ENCODE measurements at regions not wholly inside any gene's neighbourhood (a gene's known extent, or its start where the extent isn't known, plus 50 kb on each side); places are given as distances from the start of the nearest gene placed in this dataset.

DNA sequence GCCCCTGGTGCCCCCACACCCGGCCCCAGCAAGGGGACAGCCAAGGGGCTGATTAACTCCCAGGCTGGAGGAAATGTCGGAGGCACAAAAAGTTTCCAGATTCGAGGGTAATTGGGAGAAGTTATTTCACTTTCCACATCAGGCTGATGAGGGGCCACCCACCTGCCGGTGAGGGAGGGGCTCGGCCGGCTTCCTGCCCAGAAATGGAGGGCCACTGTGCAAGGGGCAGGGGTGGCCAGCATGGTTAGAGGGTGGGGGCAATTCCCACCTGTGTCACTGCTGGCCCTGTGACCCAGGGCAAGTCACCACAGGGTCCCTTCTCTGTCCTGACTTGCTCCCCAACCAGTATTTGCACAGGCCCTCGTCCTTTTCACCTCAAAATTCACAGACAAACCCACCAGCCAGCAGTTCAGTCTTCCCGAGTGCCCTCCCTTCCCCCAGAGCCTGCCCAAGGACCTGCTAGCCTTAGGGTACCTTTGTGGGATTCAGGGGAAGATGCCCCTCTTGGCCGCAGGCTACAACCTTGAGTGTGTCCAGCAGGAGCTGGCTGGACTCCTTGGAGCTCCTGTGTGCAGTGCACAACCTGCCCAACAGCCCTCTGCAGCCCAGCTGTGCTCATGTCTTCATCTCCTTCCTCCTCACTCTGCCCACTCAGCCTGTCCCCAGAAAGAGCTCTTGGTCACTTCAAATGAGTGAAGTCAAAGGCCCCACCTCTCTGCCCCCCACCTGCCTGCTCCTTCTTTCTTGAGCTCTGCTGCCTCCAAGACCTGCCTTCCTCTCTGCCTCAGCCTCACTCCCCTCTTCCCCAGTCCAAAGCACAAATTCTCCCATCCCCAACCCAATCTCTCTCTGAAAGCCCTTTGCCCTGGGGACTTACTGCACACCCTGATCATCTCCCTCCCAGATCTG lies 130.5 kb downstream of the BARX1 start:
- no peak for TF ChIP-seq POLR2A (IDR thresholded peaks at IDR 0.05)
- no peak for TF ChIP-seq POLR2AphosphoS5 (IDR thresholded peaks at IDR 0.05)
- TF ChIP-seq, protein P1, sequence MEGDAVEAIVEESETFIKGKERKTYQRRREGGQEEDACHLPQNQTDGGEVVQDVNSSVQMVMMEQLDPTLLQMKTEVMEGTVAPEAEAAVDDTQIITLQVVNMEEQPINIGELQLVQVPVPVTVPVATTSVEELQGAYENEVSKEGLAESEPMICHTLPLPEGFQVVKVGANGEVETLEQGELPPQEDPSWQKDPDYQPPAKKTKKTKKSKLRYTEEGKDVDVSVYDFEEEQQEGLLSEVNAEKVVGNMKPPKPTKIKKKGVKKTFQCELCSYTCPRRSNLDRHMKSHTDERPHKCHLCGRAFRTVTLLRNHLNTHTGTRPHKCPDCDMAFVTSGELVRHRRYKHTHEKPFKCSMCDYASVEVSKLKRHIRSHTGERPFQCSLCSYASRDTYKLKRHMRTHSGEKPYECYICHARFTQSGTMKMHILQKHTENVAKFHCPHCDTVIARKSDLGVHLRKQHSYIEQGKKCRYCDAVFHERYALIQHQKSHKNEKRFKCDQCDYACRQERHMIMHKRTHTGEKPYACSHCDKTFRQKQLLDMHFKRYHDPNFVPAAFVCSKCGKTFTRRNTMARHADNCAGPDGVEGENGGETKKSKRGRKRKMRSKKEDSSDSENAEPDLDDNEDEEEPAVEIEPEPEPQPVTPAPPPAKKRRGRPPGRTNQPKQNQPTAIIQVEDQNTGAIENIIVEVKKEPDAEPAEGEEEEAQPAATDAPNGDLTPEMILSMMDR (IDR thresholded peaks at IDR 0.05) = no peak
- Histone ChIP-seq H3K9me3 (peaks cover 11 to 21% of the 10 kb centered on the region in 2 donors), H3K4me3 (no peak overlapping the region), H3K36me3 (no peaks in the 10 kb centered on the region), H3K4me1 (no peaks in the 10 kb centered on the region), H3K27ac (no peak overlapping the region), H3K27me3 (peaks cover 0 to 45% of the 10 kb centered on the region in 2 donors)
- intact Hi-C loops (cut with DNase I; ENCODE audit: low total_unique reads) = no loop called here
- no peak for DNase-seq (ENCODE audit: low spot score in 2 of 2)

DNA sequence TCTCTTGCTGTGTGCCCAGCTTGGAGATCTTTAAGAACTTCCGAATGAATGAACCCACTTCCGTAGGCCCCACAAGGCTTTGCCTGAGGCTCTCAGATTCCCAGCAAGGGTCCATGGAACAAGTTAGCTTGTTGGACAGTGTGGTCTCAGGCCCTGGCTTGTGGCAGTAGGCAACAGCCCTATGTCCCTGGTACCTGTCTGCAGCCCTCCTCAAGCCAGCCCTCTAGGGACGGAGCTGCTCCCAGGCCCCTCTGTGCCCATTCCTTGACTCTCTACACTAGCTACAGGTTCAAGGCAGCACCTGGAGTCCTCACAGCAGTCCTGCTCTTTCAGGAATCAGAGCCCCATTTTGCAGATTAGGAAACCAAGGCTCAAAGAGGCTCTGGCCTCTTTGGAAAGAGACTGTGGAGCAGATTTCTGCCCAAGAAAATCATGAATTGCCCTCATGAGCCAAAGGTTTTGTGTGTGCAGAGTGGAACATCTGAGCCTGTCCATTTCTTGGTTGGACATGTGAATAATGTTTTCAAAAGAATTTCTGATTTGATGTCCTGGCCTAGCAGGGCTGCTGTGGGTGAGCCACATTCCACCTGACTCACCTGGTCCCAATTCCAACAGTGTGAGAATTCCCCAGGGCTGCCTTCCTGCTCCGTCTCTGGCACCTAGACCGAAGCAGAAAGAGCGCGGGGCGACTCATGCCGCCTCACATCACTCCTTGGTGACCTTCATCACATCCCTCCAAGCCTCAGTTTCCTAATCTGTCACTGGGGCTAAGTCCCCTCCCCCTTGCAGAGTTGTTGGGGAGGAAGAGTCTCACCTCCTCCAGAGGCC lies 131.7 kb downstream of the BARX1 start:
- Histone ChIP-seq H3K27ac (no peak overlapping the region), H3K27me3 (peaks cover 0 to 49% of the 10 kb centered on the region in 2 donors), H3K9me3 (peaks cover 11 to 21% of the 10 kb centered on the region in 2 donors), H3K4me3 (no peak overlapping the region), H3K36me3 (no peaks in the 10 kb centered on the region), H3K4me1 (no peaks in the 10 kb centered on the region)
- no peak for DNase-seq (ENCODE audit: low spot score in 2 of 2)
- intact Hi-C loops (cut with DNase I; ENCODE audit: low total_unique reads) = no loop called here
- no peak for TF ChIP-seq POLR2A (IDR thresholded peaks at IDR 0.05)
- TF ChIP-seq, protein P1 (IDR thresholded peaks at IDR 0.05) = no peak
- TF ChIP-seq POLR2AphosphoS5 (IDR thresholded peaks at IDR 0.05) = no peak

GRCh38 chr9:93822229-93822628 lies 132.9 kb downstream of the BARX1 start:
- no peak overlapping the region for H3K27ac ChIP-seq
- H3K4me3 ChIP-seq = no peak overlapping the region
- intact Hi-C loops (cut with DNase I; ENCODE audit: low total_unique reads) = no loop called here
- no peaks in the 10 kb centered on the region for H3K4me1 ChIP-seq
- no peaks in the 10 kb centered on the region for H3K36me3 ChIP-seq
- peaks cover 0 to 42% of the 10 kb centered on the region in 2 donors for H3K27me3 ChIP-seq
- H3K9me3 ChIP-seq = peaks cover 11 to 21% of the 10 kb centered on the region in 2 donors
- DNase-seq (ENCODE audit: low spot score in 2 of 2) = no peak
- TF ChIP-seq, protein P1 (IDR thresholded peaks at IDR 0.05) = no peak
- TF ChIP-seq POLR2A (IDR thresholded peaks at IDR 0.05) (no peak), POLR2AphosphoS5 (IDR thresholded peaks at IDR 0.05) (no peak)

GRCh38 chr9:93821307-93821703 lies 133.8 kb downstream of the BARX1 start:
- peaks cover 11 to 21% of the 10 kb centered on the region in 2 donors for H3K9me3 ChIP-seq
- H3K4me1 ChIP-seq = no peaks in the 10 kb centered on the region
- no peak overlapping the region for H3K27ac ChIP-seq
- intact Hi-C loops (cut with DNase I; ENCODE audit: low total_unique reads) = no loop called here
- TF ChIP-seq POLR2AphosphoS5 (IDR thresholded peaks at IDR 0.05) (no peak), POLR2A (IDR thresholded peaks at IDR 0.05) (no peak)
- TF ChIP-seq, protein P1 (IDR thresholded peaks at IDR 0.05) = no peak
- DNase-seq (ENCODE audit: low spot score in 2 of 2) = no peak
- H3K27me3 ChIP-seq = peaks cover 0 to 33% of the 10 kb centered on the region in 2 donors
- H3K4me3 ChIP-seq = no peak overlapping the region
- H3K36me3 ChIP-seq = no peaks in the 10 kb centered on the region

Data from breast epithelium (tissue), 4 donors.